HG03066 (cell line): ENCODE measurements at regions not wholly inside any gene's neighbourhood (a gene's known extent, or its start where the extent isn't known, plus 50 kb on each side); places are given as distances from the start of the nearest gene placed in this dataset.
"Not testable (repeated sequence)": the region's sequence is repeated elsewhere in the genome, so short reads cannot be mapped to it uniquely, and the experiment has no call there.

Experiments
- ATAC-seq: cut with Tn5 transposase; IDR thresholded peaks from one replicate; pipeline ENCODE4 v1.9.1; 2021; ENCODE audit warnings: low read depth; ENCODE audit not compliant: unreplicated experiment

- ATAC-seq = no peak
These were observed 182.7 kb downstream of the TAF11L14 start for GRCh38 chr5:17816944-17817343.

- no peak for ATAC-seq
These were observed 183.7 kb downstream of the TAF11L14 start for GRCh38 chr5:17817990-17818389.

GRCh38 chr5:17819783-17820182 lies 185.5 kb downstream of the TAF11L14 start:
- ATAC-seq = no peak

- ATAC-seq = no peak
These were observed 194.4 kb downstream of the TAF11L14 start for GRCh38 chr5:17828681-17829080.

GRCh38 chr5:17829456-17829855 lies 195.2 kb downstream of the TAF11L14 start:
- ATAC-seq = no peak

GRCh38 chr5:17831279-17831678 lies 197.0 kb downstream of the TAF11L14 start:
- no peak for ATAC-seq

GRCh38 chr5:17832949-17833745 lies 198.9 kb downstream of the TAF11L14 start:
- ATAC-seq = no peak

GRCh38 chr5:17837757-17838156 lies 203.5 kb downstream of the TAF11L14 start:
- ATAC-seq = no peak

GRCh38 chr5:17838469-17838868 lies 204.2 kb downstream of the TAF11L14 start:
- no peak for ATAC-seq

GRCh38 chr5:17839848-17840247 lies 205.6 kb downstream of the TAF11L14 start:
- no peak for ATAC-seq

- no peak for ATAC-seq
These were observed 212.2 kb downstream of the TAF11L14 start for GRCh38 chr5:17846496-17846895.

GRCh38 chr5:17847286-17847685 lies 213.0 kb downstream of the TAF11L14 start:
- no peak for ATAC-seq

GRCh38 chr5:17852111-17852510 lies 217.9 kb downstream of the TAF11L14 start:
- no peak for ATAC-seq

GRCh38 chr5:17852740-17853139 lies 218.5 kb downstream of the TAF11L14 start:
- ATAC-seq = no peak

GRCh38 chr5:17854901-17855300 lies 220.6 kb downstream of the TAF11L14 start:
- no peak for ATAC-seq

- no peak for ATAC-seq
These were observed 226.5 kb downstream of the TAF11L14 start for GRCh38 chr5:17860660-17861315.

- not testable (repeated sequence) for ATAC-seq
These were observed 230.6 kb downstream of the TAF11L14 start for GRCh38 chr5:17864903-17865302.

GRCh38 chr5:17865966-17866365 lies 231.7 kb downstream of the TAF11L14 start:
- not testable (repeated sequence) for ATAC-seq

GRCh38 chr5:17872204-17872603 lies 237.9 kb downstream of the TAF11L14 start:
- no peak for ATAC-seq

GRCh38 chr5:17878541-17878940 lies 244.3 kb downstream of the TAF11L14 start:
- ATAC-seq = no peak

GRCh38 chr5:17879276-17879675 lies 245.0 kb downstream of the TAF11L14 start:
- no peak for ATAC-seq

GRCh38 chr5:17880869-17881268 lies 246.6 kb downstream of the TAF11L14 start:
- ATAC-seq = no peak
